ENCODE measurements at regions not wholly inside any gene's neighbourhood (a gene's known extent, or its start where the extent isn't known, plus 50 kb on each side); places are given as distances from the start of the nearest gene placed in this dataset.

DNA sequence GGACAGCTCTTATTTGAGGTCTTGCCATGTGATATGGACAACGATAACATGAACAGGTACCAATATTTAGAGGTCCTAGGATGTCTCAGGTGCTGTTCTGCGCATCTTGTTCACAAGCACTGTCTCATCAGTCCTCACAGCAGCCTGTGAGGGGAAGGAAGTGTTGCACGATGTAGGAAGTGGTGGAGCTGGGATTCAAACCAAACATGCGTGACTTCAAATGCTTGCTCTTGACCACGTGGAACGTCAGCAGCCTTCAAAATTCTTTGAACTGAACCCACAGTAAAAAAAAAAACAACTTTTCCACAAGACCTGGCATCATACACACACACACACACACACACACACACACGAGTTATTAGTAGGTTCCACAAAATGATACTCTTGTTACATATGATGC lies 153.4 kb upstream of the SMAD3 start (continued):
- TF ChIP-seq, protein P1, sequence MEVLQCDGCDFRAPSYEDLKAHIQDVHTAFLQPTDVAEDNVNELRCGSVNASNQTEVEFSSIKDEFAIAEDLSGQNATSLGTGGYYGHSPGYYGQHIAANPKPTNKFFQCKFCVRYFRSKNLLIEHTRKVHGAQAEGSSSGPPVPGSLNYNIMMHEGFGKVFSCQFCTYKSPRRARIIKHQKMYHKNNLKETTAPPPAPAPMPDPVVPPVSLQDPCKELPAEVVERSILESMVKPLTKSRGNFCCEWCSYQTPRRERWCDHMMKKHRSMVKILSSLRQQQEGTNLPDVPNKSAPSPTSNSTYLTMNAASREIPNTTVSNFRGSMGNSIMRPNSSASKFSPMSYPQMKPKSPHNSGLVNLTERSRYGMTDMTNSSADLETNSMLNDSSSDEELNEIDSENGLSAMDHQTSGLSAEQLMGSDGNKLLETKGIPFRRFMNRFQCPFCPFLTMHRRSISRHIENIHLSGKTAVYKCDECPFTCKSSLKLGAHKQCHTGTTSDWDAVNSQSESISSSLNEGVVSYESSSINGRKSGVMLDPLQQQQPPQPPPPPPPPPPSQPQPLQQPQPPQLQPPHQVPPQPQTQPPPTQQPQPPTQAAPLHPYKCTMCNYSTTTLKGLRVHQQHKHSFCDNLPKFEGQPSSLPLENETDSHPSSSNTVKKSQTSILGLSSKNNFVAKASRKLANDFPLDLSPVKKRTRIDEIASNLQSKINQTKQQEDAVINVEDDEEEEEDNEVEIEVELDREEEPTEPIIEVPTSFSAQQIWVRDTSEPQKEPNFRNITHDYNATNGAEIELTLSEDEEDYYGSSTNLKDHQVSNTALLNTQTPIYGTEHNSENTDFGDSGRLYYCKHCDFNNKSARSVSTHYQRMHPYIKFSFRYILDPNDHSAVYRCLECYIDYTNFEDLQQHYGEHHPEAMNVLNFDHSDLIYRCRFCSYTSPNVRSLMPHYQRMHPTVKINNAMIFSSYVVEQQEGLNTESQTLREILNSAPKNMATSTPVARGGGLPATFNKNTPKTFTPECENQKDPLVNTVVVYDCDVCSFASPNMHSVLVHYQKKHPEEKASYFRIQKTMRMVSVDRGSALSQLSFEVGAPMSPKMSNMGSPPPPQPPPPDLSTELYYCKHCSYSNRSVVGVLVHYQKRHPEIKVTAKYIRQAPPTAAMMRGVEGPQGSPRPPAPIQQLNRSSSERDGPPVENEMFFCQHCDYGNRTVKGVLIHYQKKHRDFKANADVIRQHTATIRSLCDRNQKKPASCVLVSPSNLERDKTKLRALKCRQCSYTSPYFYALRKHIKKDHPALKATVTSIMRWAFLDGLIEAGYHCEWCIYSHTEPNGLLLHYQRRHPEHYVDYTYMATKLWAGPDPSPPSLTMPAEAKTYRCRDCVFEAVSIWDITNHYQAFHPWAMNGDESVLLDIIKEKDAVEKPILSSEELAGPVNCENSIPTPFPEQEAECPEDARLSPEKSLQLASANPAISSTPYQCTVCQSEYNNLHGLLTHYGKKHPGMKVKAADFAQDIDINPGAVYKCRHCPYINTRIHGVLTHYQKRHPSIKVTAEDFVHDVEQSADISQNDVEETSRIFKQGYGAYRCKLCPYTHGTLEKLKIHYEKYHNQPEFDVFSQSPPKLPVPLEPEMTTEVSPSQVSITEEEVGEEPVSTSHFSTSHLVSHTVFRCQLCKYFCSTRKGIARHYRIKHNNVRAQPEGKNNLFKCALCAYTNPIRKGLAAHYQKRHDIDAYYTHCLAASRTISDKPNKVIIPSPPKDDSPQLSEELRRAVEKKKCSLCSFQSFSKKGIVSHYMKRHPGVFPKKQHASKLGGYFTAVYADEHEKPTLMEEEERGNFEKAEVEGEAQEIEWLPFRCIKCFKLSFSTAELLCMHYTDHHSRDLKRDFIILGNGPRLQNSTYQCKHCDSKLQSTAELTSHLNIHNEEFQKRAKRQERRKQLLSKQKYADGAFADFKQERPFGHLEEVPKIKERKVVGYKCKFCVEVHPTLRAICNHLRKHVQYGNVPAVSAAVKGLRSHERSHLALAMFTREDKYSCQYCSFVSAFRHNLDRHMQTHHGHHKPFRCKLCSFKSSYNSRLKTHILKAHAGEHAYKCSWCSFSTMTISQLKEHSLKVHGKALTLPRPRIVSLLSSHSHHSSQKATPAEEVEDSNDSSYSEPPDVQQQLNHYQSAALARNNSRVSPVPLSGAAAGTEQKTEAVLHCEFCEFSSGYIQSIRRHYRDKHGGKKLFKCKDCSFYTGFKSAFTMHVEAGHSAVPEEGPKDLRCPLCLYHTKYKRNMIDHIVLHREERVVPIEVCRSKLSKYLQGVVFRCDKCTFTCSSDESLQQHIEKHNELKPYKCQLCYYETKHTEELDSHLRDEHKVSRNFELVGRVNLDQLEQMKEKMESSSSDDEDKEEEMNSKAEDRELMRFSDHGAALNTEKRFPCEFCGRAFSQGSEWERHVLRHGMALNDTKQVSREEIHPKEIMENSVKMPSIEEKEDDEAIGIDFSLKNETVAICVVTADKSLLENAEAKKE (CRISPR knock-in tag; IDR thresholded peaks at IDR 0.05), result no peak
- TF ChIP-seq POLR2AphosphoS5 (IDR thresholded peaks at IDR 0.05; ENCODE audit: low read depth) (no peak), NANOG (IDR thresholded peaks at IDR 0.05; ENCODE audit: borderline replicate concordance) (no peak), EZH2phosphoT487 (IDR thresholded peaks at IDR 0.05; ENCODE audit: unreplicated experiment) (no peak), REST (IDR thresholded peaks at IDR 0.05; ENCODE audit: unreplicated experiment) (no peak), ZNF114 (CRISPR knock-in tag; IDR thresholded peaks at IDR 0.05) (no peak), JUNB (IDR thresholded peaks at IDR 0.05; ENCODE audit: unreplicated experiment) (no peak)

All from GM23338 (cell line).